Endodermal cell (in vitro differentiated cells): ENCODE measurements at regions not wholly inside any gene's neighbourhood (a gene's known extent, or its start where the extent isn't known, plus 50 kb on each side); places are given as distances from the start of the nearest gene placed in this dataset.

Source experiments
- DNase-seq: peaks from one replicate; pipeline ENCODE4 v3.0.0-alpha.2; 2017
- H3K27ac ChIP-seq: 2 replicates; pipeline ENCODE4 v1.5.1; 2013; ENCODE audit warnings: mild to moderate bottlenecking, low read depth, low read length, moderate library complexity
- H3K27me3 ChIP-seq: 2 replicates; pipeline ENCODE4 v1.6.1; 2013; ENCODE audit warnings: mild to moderate bottlenecking, low read length, moderate library complexity; ENCODE audit not compliant: insufficient read depth, control insufficient read depth, poor library complexity, severe bottlenecking
- H3K36me3 ChIP-seq: 2 replicates; pipeline ENCODE4 v1.7.0; 2013; ENCODE audit warnings: mild to moderate bottlenecking, low read length, moderate library complexity; ENCODE audit not compliant: control insufficient read depth, insufficient read depth
- H3K4me1 ChIP-seq: one replicate; pipeline ENCODE4 v1.7.0; 2013; ENCODE audit warnings: low read length; ENCODE audit not compliant: control insufficient read depth, insufficient read depth
- H3K4me3 ChIP-seq: 2 replicates; pipeline ENCODE4 v1.5.1; 2013; ENCODE audit warnings: mild to moderate bottlenecking, low read length, moderate library complexity
- H3K9ac ChIP-seq: 2 replicates; pipeline ENCODE4 v1.6.1; 2013; ENCODE audit warnings: mild to moderate bottlenecking, low read length, moderate library complexity; ENCODE audit not compliant: poor library complexity, severe bottlenecking; ENCODE audit errors: extremely low read depth
- H3K9me3 ChIP-seq: 2 replicates; pipeline ENCODE4 v1.6.1; 2013; ENCODE audit warnings: mild to moderate bottlenecking, low read length, moderate library complexity; ENCODE audit not compliant: control insufficient read depth
- H3K27ac Mint-ChIP-seq: 2 replicates; pipeline ENCODE4 v1.8.0; 2020; ENCODE audit warnings: mixed read lengths
- H3K27me3 Mint-ChIP-seq: 2 replicates; pipeline ENCODE4 v1.8.0; 2021; ENCODE audit warnings: mild to moderate bottlenecking, mixed read lengths; ENCODE audit not compliant: insufficient read depth
- H3K36me3 Mint-ChIP-seq: 2 replicates; pipeline ENCODE4 v1.8.0; 2020; ENCODE audit warnings: low read depth, mixed read lengths
- H3K4me1 Mint-ChIP-seq: 2 replicates; pipeline ENCODE4 v1.8.0; 2020; ENCODE audit warnings: mixed read lengths
- H3K4me3 Mint-ChIP-seq: 2 replicates; pipeline ENCODE4 v1.8.0; 2020; ENCODE audit warnings: mild to moderate bottlenecking, moderate library complexity, mixed read lengths
- H3K9me3 Mint-ChIP-seq: 2 replicates; pipeline ENCODE4 v1.8.0; 2020; ENCODE audit warnings: mild to moderate bottlenecking, mixed read lengths
- CTCF ChIP-seq: fragments of 200-600 bp; sonication (generic); conservative IDR thresholded peaks from 2 replicates; pipeline ENCODE4 v1.5.0; 2021; ENCODE audit warnings: antibody characterized with exemption, mild to moderate bottlenecking
- WGBS, 2 experiments: methylation state at CpG; one replicate each; pipeline versions ENCODE4 v1.1.5 to v1.1.7; 2013; ENCODE audit warnings: missing lambda C conversion rate in 2 of 2, mixed read lengths in 1 of 2; ENCODE audit not compliant: insufficient coverage in 1 of 2, insufficient read length in 1 of 2; 5-methylcytosine and 5-hydroxymethylcytosine counted together

- peaks cover 2% of the 10 kb centered on the region for H3K9me3 Mint-ChIP-seq
- H3K4me3 Mint-ChIP-seq = no peak overlapping the region
- H3K27ac ChIP-seq = no peak overlapping the region
- no peak for TF ChIP-seq CTCF
- H3K4me3 ChIP-seq = no peak overlapping the region
- no peaks in the 10 kb centered on the region for H3K27me3 Mint-ChIP-seq
- peaks cover 6% of the 10 kb centered on the region for H3K9me3 ChIP-seq
- DNase-seq = no peak
- no peaks in the 10 kb centered on the region for H3K4me1 ChIP-seq
- H3K4me1 Mint-ChIP-seq = no peaks in the 10 kb centered on the region
- no peaks in the 10 kb centered on the region for H3K36me3 ChIP-seq
- no peak overlapping the region for H3K27ac Mint-ChIP-seq
- no peak overlapping the region for H3K9ac ChIP-seq
- no peaks in the 10 kb centered on the region for H3K27me3 ChIP-seq
- no peaks in the 10 kb centered on the region for H3K36me3 Mint-ChIP-seq
Observed at GRCh38 chr6:54586251-54586650, 260.3 kb upstream of the FAM83B start.

GRCh38 chr6:54587277-54587676 lies 259.3 kb upstream of the FAM83B start:
- no peaks in the 10 kb centered on the region for H3K36me3 ChIP-seq
- no peak overlapping the region for H3K27ac Mint-ChIP-seq
- H3K4me3 Mint-ChIP-seq = no peak overlapping the region
- no peaks in the 10 kb centered on the region for H3K27me3 Mint-ChIP-seq
- no peak overlapping the region for H3K4me3 ChIP-seq
- no peak for DNase-seq
- no peaks in the 10 kb centered on the region for H3K4me1 ChIP-seq
- no peaks in the 10 kb centered on the region for H3K4me1 Mint-ChIP-seq
- TF ChIP-seq CTCF = no peak
- H3K9me3 ChIP-seq = peaks cover 6% of the 10 kb centered on the region
- H3K9ac ChIP-seq = no peak overlapping the region
- no peaks in the 10 kb centered on the region for H3K27me3 ChIP-seq
- H3K36me3 Mint-ChIP-seq = no peaks in the 10 kb centered on the region
- WGBS, 2 experiments = 87 to 100% methylated on average over 1 to 3 of the region's 3 CpGs
- H3K9me3 Mint-ChIP-seq = peaks cover 2% of the 10 kb centered on the region
- H3K27ac ChIP-seq = no peak overlapping the region

- no peaks in the 10 kb centered on the region for H3K4me1 ChIP-seq
- Mint-ChIP-seq H3K27ac (no peak overlapping the region), H3K4me1 (no peaks in the 10 kb centered on the region), H3K9me3 (peaks cover 2% of the 10 kb centered on the region), H3K36me3 (no peaks in the 10 kb centered on the region), H3K27me3 (no peaks in the 10 kb centered on the region), H3K4me3 (no peak overlapping the region)
- H3K27me3 ChIP-seq = no peaks in the 10 kb centered on the region
- WGBS, 2 experiments = 88% methylated on average over 1 of the region's 1 CpG; no CpG with 5 or more reads in 1 of the 2 experiments
- H3K9me3 ChIP-seq = peaks cover 6% of the 10 kb centered on the region
- no peaks in the 10 kb centered on the region for H3K36me3 ChIP-seq
- TF ChIP-seq CTCF = no peak
- DNase-seq = no peak
- no peak overlapping the region for H3K27ac ChIP-seq
- H3K9ac ChIP-seq = no peak overlapping the region
- no peak overlapping the region for H3K4me3 ChIP-seq
Observed at GRCh38 chr6:54588176-54588575, 258.4 kb upstream of the FAM83B start.
